Kidney (tissue), 13 donors: ENCODE measurements at regions not wholly inside any gene's neighbourhood (a gene's known extent, or its start where the extent isn't known, plus 50 kb on each side); places are given as distances from the start of the nearest gene placed in this dataset.

ENCODE experiments used
- DNase-seq, 5 donors: peaks; one replicate each; pipeline ENCODE4 v3.0.0-alpha.2; 2013 to 2020
- FAIRE-seq: peaks from 2 replicates; lab custom pipeline; 2012; peaks lifted over from hg19 to GRCh38; lab: Jason Lieb, UNC
- H3K27ac ChIP-seq, 2 donors: one replicate each; pipeline ENCODE4 v1.7.0; 2013; ENCODE audit warnings: low read depth in 2 of 2, low read length in 2 of 2, inconsistent platforms in 1 of 2
- H3K27me3 ChIP-seq: one replicate; pipeline ENCODE4 v1.7.1; 2013; ENCODE audit warnings: low read length, inconsistent platforms; ENCODE audit not compliant: control insufficient read depth, insufficient read depth
- H3K36me3 ChIP-seq, 3 donors: one replicate each; pipeline versions ENCODE4 v1.7.0 to v1.7.1; 2013; ENCODE audit warnings: low read length in 3 of 3, control low read depth in 1 of 3, inconsistent platforms in 1 of 3; ENCODE audit not compliant: insufficient read depth in 3 of 3, control insufficient read depth in 2 of 3
- H3K4me1 ChIP-seq, 3 donors: one replicate each; pipeline versions ENCODE4 v1.7.0 to v1.7.1; 2013; ENCODE audit warnings: low read length in 3 of 3, inconsistent platforms in 1 of 3, low read depth in 1 of 3; ENCODE audit not compliant: control insufficient read depth in 2 of 3, insufficient read depth in 2 of 3
- H3K4me3 ChIP-seq, 3 donors: one replicate each; pipeline versions ENCODE4 v1.7.0 to v1.8.1; 2013; ENCODE audit warnings: low read length in 3 of 3, control low read depth in 1 of 3, inconsistent platforms in 1 of 3
- H3K9ac ChIP-seq, 3 donors: one replicate each; pipeline versions ENCODE4 v1.7.0 to v1.7.1; 2013; ENCODE audit warnings: low read length in 3 of 3, control low read depth in 1 of 3, inconsistent platforms in 1 of 3
- H3K9me3 ChIP-seq, 3 donors: one replicate each; pipeline versions ENCODE4 v1.7.0 to v1.7.1; 2013; ENCODE audit warnings: low read length in 3 of 3, control low read depth in 1 of 3, inconsistent platforms in 1 of 3; ENCODE audit not compliant: control insufficient read depth in 2 of 3, insufficient read depth in 1 of 3
- intact Hi-C: fragments of 100-400 bp; cut with DNase I; formaldehyde crosslinking; loops from one replicate; pipeline ENCODE4 v1.11.1; 2022
- TF ChIP-seq, protein P1 (sequence below): IDR thresholded peaks from 3 replicates; pipeline ENCODE4 v1.5.1; 2012; ENCODE audit warnings: mild to moderate bottlenecking, moderate library complexity, borderline replicate concordance; ENCODE audit not compliant: insufficient read depth; ENCODE audit errors: extremely low read depth
- donor health status: control.
- donor health status: control.
- donor health status: control.
- donor health status: control.
- donor health status: control.
- donor health status: DM: yes; HTN: yes; CAD: no.
- donor health status: Normal renal cell carcinoma (clear cell type).

DNA sequence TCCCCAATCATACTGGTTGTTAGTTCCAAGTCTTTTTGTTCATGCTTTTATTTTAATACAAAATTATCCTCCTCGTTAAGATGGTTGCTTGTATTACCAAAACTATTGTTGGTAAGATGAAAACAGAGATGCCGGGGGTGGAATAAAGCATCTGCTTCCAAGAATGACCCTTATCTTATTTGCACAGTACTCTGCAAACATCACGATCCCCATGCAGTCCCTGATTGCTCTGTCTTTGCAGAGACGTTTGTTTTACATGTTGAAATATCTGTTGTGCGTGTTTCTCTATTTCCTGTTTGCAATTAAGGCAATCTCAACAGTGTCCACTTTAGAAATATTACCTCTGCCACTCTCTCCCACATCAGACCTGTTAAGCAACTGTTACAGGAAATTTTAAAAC, 141.3 kb upstream of the NCAM2 start:
- TF ChIP-seq, protein P1, sequence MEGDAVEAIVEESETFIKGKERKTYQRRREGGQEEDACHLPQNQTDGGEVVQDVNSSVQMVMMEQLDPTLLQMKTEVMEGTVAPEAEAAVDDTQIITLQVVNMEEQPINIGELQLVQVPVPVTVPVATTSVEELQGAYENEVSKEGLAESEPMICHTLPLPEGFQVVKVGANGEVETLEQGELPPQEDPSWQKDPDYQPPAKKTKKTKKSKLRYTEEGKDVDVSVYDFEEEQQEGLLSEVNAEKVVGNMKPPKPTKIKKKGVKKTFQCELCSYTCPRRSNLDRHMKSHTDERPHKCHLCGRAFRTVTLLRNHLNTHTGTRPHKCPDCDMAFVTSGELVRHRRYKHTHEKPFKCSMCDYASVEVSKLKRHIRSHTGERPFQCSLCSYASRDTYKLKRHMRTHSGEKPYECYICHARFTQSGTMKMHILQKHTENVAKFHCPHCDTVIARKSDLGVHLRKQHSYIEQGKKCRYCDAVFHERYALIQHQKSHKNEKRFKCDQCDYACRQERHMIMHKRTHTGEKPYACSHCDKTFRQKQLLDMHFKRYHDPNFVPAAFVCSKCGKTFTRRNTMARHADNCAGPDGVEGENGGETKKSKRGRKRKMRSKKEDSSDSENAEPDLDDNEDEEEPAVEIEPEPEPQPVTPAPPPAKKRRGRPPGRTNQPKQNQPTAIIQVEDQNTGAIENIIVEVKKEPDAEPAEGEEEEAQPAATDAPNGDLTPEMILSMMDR, result no peak
- Histone ChIP-seq H3K9me3 (no peaks in the 10 kb centered on the region), H3K9ac (no peak overlapping the region), H3K27me3 (no peaks in the 10 kb centered on the region), H3K4me1 (no peaks in the 10 kb centered on the region), H3K4me3 (no peak overlapping the region), H3K36me3 (no peaks in the 10 kb centered on the region), H3K27ac (no peak overlapping the region)
- DNase-seq (no peak), FAIRE-seq (no peak)
- intact Hi-C loops, result no loop called here

DNA sequence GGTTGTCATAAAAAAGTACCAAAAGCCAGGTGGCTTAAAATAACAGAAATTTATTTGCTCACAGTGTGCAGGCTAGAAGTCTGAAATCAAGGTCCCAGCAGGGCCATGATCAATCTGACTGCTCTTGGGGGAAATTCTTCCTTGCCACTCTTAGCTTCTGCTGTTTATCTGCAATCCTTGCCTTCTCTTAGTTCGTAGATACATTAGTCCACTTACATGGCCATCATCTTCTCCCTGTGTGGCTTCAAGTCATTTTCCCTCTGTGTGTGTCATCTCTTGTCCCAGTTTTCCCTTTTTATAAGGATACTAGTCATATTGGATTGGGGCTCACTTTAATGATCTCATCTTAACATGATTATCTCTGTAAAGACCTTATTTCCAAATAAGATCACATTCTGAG, 124.0 kb upstream of the NCAM2 start:
- Histone ChIP-seq H3K9me3 (no peaks in the 10 kb centered on the region), H3K4me1 (no peaks in the 10 kb centered on the region), H3K36me3 (no peaks in the 10 kb centered on the region), H3K4me3 (no peak overlapping the region), H3K27ac (no peak overlapping the region), H3K9ac (no peak overlapping the region), H3K27me3 (no peaks in the 10 kb centered on the region)
- intact Hi-C loops, result no loop called here
- FAIRE-seq, result no peak
- TF ChIP-seq, protein P1, result no peak
- DNase-seq, result no peak

DNA sequence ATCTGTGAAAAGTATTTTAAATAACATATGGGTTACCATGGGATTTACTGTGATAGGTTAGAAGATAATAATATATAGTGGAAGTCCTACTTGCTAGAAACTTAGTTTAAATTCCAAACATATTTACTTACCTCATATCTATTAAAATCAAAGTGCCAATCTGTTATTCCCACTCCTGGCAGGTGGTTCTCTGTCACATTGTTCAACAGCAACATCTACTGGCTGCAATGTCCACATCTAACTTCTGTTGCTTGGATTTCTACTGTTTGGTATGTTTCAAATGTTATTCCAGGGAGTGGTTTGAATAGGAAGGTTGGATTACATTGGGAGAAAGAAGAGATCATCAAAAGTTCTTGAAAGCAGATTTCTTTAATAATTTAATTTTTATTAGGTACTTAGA, 122.5 kb upstream of the NCAM2 start:
- DNase-seq (peak in 2 of 5 donors; percentile 13 to 14), FAIRE-seq (no peak)
- Histone ChIP-seq H3K9ac (no peak overlapping the region), H3K9me3 (no peaks in the 10 kb centered on the region), H3K27ac (no peak overlapping the region), H3K36me3 (no peaks in the 10 kb centered on the region), H3K4me3 (no peak overlapping the region), H3K27me3 (no peaks in the 10 kb centered on the region), H3K4me1 (no peaks in the 10 kb centered on the region)
- TF ChIP-seq, protein P1, result no peak
- intact Hi-C loops, result no loop called here

DNA sequence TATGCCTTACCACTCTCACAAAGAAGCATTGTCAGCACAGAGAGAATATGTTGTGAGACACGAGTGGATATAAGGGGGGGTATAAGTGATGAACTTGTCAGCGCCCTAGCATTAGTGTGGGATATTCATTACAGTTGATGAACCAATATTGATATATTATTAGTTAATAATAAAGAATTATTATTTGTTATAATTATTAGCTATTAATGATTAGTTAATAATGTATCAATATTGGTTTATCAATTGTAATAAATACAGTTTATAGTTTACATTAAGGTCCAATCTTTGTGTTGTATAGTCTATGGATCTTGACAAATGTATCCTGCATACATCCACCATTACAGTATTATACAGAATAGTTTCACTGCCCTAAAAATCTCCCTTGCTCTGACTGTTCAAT, 120.2 kb upstream of the NCAM2 start:
- Histone ChIP-seq H3K27ac (no peak overlapping the region), H3K4me1 (no peaks in the 10 kb centered on the region), H3K27me3 (no peaks in the 10 kb centered on the region), H3K4me3 (no peak overlapping the region), H3K36me3 (no peaks in the 10 kb centered on the region), H3K9me3 (no peaks in the 10 kb centered on the region), H3K9ac (no peak overlapping the region)
- FAIRE-seq (no peak), DNase-seq (no peak)
- TF ChIP-seq, protein P1, result no peak
- intact Hi-C loops, result no loop called here
